Brain microvascular endothelial cell (primary cell): ENCODE measurements at regions not wholly inside any gene's neighbourhood (a gene's known extent, or its start where the extent isn't known, plus 50 kb on each side); places are given as distances from the start of the nearest gene placed in this dataset.
"Not testable (repeated sequence)": the region's sequence is repeated elsewhere in the genome, so short reads cannot be mapped to it uniquely, and the experiment has no call there.

ENCODE experiments used
- DNase-seq: peaks from one replicate; pipeline ENCODE4 v3.0.0-alpha.2; 2020
- H3K27ac ChIP-seq: fragments of 250-450 bp; sonication (Bioruptor Pico); 2 replicates; pipeline ENCODE4 v1.5.1; 2020; ENCODE audit warnings: mild to moderate bottlenecking, moderate library complexity
- H3K27me3 ChIP-seq: fragments of 250-450 bp; sonication (Bioruptor Pico); replicated peaks from 2 replicates; pipeline ENCODE4 v1.5.1; 2020; ENCODE audit warnings: mild to moderate bottlenecking
- H3K36me3 ChIP-seq: fragments of 250-450 bp; sonication (Bioruptor Pico); replicated peaks from 2 replicates; pipeline ENCODE4 v1.5.1; 2020; ENCODE audit warnings: mild to moderate bottlenecking
- H3K4me3 ChIP-seq: 2 replicates; pipeline ENCODE4 v1.5.1; 2011; ENCODE audit warnings: low read depth, mild to moderate bottlenecking, control low read depth, low read length, moderate library complexity
- in situ Hi-C: cut with HindIII; loops from 2 replicates; pipeline ENCODE4 v1.10.0; 2017; ENCODE audit warnings: low sequenced_read_pairs, low pct_ligation_motif_present
- TF ChIP-seq, protein P1 (sequence below): IDR thresholded peaks from 2 replicates; pipeline ENCODE4 v1.5.1; 2011; ENCODE audit warnings: low read depth, mild to moderate bottlenecking, moderate library complexity, low read length, control low read depth, inconsistent platforms; ENCODE audit errors: missing control alignments

DNA sequence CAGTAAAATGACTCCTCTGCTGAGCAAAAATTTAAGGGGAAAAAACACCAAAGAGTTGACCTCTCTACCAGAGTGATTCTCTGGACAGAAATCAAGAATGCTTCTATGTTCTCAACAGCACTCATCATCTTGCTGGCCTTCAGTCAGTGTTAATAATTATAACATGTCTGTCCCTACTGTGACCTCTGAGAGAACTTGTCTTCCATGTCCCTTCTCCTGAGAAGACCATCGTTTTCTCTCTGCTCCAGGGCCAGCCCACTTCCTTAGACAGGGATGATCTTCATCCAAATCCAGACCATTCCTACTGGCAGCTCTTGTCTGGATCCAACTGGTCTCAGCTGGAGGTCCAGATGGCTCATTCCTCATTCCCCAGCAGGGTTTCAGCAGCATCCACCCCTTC lies 139.0 kb upstream of the NECTIN3 start:
- Histone ChIP-seq H3K4me3 (no peak overlapping the region), H3K36me3 (no peaks in the 10 kb centered on the region), H3K27ac (peak overlapping the region; percentile 47), H3K27me3 (no peaks in the 10 kb centered on the region)
- in situ Hi-C loops: no loop called here
- DNase-seq: peak; percentile 56
- TF ChIP-seq, protein P1, sequence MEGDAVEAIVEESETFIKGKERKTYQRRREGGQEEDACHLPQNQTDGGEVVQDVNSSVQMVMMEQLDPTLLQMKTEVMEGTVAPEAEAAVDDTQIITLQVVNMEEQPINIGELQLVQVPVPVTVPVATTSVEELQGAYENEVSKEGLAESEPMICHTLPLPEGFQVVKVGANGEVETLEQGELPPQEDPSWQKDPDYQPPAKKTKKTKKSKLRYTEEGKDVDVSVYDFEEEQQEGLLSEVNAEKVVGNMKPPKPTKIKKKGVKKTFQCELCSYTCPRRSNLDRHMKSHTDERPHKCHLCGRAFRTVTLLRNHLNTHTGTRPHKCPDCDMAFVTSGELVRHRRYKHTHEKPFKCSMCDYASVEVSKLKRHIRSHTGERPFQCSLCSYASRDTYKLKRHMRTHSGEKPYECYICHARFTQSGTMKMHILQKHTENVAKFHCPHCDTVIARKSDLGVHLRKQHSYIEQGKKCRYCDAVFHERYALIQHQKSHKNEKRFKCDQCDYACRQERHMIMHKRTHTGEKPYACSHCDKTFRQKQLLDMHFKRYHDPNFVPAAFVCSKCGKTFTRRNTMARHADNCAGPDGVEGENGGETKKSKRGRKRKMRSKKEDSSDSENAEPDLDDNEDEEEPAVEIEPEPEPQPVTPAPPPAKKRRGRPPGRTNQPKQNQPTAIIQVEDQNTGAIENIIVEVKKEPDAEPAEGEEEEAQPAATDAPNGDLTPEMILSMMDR: no peak

GRCh38 chr3:110933821-110934426 lies 137.7 kb upstream of the NECTIN3 start:
- Histone ChIP-seq H3K27ac (no peak overlapping the region), H3K36me3 (no peaks in the 10 kb centered on the region), H3K27me3 (no peaks in the 10 kb centered on the region), H3K4me3 (no peak overlapping the region)
- peak; percentile 65 for DNase-seq
- TF ChIP-seq, protein P1: no peak
- in situ Hi-C loops: no loop called here

DNA sequence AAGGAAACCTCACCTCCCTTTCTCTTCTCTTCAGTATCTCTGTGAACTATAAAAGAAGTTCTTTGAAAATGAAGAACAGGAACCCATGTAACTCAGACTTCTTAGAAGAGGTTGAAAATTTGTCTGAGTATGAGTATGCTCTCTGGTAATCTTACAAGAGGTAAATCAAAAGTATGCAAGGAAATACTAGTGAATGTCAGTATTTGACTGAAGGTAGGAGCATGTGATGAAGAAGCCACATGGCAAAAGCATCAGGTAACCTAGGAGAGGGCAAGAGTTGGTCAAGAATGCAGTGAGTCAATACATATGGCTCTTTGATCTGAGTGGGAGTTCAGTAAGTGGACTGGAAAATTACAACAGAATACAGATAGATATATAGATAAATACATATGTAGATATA lies 133.0 kb upstream of the NECTIN3 start:
- DNase-seq: no peak
- Histone ChIP-seq H3K27me3 (no peaks in the 10 kb centered on the region), H3K4me3 (no peak overlapping the region), H3K36me3 (no peaks in the 10 kb centered on the region), H3K27ac (no peak overlapping the region)
- in situ Hi-C loops: no loop called here
- TF ChIP-seq, protein P1: no peak

- in situ Hi-C loops: no loop called here
- Histone ChIP-seq H3K27ac (no peak overlapping the region), H3K27me3 (no peaks in the 10 kb centered on the region), H3K36me3 (no peaks in the 10 kb centered on the region), H3K4me3 (no peak overlapping the region)
- TF ChIP-seq, protein P1: no peak
- no peak for DNase-seq
These were observed 131.6 kb upstream of the NECTIN3 start for GRCh38 chr3:110940055-110940454.

DNA sequence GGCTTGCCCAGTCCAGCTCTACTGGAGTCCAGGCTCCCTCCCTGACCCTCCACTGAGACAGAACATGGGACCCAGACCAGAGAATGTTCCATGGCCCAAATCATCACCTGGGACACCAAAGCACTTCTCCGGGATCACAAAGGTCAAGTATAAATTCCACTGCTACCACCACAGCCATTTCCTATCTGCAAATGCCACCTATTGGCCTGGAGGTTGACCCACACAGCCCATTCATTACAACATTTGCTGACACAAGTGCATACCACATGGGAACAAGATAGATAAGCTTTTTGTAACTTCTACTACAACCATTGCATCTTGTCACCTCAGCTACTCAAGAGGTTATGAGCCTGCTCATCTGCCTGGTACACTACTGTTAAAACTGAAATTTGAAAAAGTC lies 126.8 kb upstream of the NECTIN3 start:
- H3K4me3 ChIP-seq: no peak overlapping the region
- DNase-seq: no peak
- H3K27me3 ChIP-seq: no peaks in the 10 kb centered on the region
- no peaks in the 10 kb centered on the region for H3K36me3 ChIP-seq
- TF ChIP-seq, protein P1: no peak
- no peak overlapping the region for H3K27ac ChIP-seq
- in situ Hi-C loops: no loop called here

DNA sequence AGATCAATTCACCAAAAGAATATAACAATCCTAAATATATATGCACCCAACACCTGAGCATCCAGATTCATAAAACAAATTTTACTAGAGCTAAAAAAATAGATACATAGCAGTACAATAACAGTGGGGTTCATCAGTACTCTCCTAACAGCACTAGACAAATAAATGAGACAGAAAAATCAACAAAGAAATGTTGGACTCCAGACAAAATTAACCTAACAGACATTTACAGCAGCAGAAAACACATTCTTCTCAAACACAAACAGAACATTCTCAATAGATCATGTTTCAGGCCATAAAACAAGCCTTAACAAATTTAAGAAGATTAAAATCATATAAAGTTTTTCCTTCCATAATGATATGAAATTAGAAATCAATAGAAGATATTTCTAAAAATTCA lies 124.8 kb upstream of the NECTIN3 start:
- Histone ChIP-seq H3K36me3 (no peaks in the 10 kb centered on the region), H3K27me3 (no peaks in the 10 kb centered on the region), H3K27ac (no peak overlapping the region), H3K4me3 (no peak overlapping the region)
- in situ Hi-C loops: no loop called here
- no peak for DNase-seq
- TF ChIP-seq, protein P1: no peak

- H3K27ac ChIP-seq, in situ Hi-C loops, H3K36me3 ChIP-seq, DNase-seq, H3K4me3 ChIP-seq, H3K27me3 ChIP-seq: not testable (repeated sequence)
These were observed 122.4 kb upstream of the NECTIN3 start for GRCh38 chr3:110949194-110949593.
